Endothelial cell of hepatic sinusoid (primary cell): ENCODE measurements at regions not wholly inside any gene's neighbourhood (a gene's known extent, or its start where the extent isn't known, plus 50 kb on each side); places are given as distances from the start of the nearest gene placed in this dataset.
"Not testable (repeated sequence)": the region's sequence is repeated elsewhere in the genome, so short reads cannot be mapped to it uniquely, and the experiment has no call there.

Experiments used
- in situ Hi-C: cut with HindIII; loops from 2 replicates; pipeline ENCODE4 v1.10.0; 2017; ENCODE audit warnings: low sequenced_read_pairs

DNA sequence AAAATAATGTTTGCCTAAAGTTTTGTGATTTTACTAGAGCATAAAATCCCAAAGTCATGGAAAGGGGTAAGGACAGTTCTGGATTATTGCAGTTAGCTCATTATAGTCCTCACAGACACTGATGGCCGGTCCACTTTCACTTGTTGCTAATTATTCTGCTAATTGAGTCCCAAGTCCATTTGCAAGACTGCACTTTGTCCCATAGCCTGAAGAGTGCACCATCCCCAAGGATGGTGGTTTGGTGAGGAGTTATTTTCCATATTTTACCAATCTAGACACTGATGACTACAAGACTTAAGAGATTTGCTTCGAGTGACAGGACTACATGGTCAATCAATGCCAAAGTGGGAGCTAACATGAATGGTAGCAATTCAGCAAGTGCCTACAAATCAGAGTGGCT lies 181.8 kb upstream of the CACNA2D1 start:
- in situ Hi-C loops: no loop called here

DNA sequence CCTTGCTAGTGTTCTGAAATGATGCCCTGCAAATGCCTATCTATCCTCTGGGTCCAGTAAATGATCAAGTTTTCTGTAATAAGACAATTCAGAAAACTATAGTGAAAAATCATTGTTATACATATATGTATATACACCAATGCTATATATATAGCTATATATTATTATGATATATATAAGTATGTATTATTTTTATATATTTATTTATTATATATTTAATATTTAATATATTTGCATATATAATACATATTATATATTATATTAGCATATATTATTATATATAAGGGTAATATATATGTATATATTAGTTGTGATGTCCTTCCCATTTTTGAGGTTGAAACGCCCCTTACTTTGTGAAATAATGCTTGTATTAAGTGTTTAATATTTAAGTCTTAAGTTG lies 181.4 kb upstream of the CACNA2D1 start:
- in situ Hi-C loops: loop anchor here (25.0 kb wide), 1 partner anchor 1113 kb away; no protein-coding TSS in a partner anchor

DNA sequence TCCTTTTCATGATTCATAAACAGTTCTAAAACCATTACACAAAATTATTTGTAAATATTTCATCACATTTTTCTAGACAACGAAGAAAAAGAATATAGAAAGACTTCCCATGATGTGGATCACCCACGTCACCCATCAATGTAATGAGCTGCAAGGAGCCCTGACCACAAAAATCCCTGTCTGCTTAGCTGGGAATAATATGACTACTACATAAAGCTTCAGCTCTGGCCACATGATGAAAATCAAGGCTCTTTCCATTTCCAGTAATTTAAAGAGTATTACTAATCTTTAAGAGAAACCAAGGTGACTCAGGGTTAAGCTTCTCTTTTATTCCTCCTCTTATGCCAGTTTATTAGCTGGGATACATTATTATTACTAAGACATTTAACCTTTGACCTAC lies 180.8 kb upstream of the CACNA2D1 start:
- in situ Hi-C loops: loop anchor here (25.0 kb wide), 1 partner anchor 1112 kb away; no protein-coding TSS in a partner anchor

DNA sequence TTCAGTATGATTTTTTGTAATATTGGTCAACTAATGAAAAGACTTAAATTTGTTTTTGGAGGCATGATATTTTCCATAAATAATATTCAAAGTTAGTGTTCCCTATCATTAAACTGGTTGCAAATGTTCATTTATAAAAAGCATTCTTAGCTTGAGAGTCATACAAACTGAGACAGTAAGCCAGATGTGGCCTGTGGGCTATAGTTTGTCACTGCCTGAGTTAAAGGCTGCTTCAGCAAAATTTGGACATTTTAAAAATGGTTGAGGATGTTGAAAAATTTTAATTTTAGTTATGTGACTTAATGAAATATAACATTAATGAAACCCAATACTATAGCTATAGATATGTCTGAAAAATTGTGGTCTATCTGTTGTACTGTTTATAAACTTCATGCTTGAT lies 180.2 kb upstream of the CACNA2D1 start:
- in situ Hi-C loops: loop anchor here (25.0 kb wide), 1 partner anchor 1112 kb away; no protein-coding TSS in a partner anchor

DNA sequence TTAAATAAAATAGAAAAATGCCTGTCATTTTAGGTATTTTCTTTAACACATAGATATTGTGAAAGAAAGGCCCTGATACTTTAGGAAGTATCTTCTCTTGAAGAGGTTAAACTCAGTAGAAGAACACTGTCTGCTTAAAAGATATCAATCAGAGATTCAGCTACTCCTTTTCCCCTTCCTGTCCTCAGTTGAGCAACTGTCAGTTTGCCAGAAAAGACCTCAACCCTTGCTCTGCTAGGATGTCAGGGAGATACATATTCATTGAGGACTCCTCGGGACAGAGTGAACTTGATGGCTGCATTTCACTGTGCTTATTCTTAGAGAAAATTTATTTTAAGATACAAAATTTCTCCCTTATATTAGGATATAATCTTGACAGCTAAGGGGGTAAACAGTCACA lies 173.6 kb upstream of the CACNA2D1 start:
- in situ Hi-C loops: loop anchor here (25.0 kb wide), 1 partner anchor 1105 kb away; no protein-coding TSS in a partner anchor

DNA sequence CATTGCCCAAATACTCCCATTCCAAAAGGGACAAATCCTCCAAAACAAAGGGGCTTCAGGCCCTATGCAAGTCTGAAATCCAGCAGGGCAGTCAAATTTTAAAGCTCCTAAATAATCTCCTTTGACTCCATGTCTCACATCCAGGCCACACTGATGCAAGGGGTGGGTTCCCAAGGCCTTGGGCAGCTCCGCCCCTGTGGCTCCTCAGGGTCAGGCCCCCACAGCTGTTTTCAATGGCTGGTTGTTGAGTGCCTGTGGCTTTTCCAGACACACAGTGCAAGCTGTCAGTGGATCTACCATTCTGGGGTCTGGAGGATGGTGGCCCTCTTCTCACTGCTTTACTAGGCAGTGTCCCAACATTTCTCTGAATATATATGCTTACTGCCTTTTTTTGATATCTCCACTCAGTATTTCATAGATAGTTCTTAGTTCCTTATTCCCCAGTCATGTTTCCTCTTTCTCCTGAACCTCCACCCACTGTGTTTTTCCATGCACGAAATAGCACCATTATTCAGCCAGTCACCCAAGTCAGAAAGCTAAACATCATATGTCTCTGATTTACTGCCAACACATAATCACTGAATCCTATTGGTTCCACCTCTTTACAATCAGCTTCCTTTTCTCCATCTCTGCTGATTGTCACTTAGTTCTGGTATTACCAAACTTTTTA lies 172.6 kb upstream of the CACNA2D1 start:
- in situ Hi-C loops: loop anchor here (25.0 kb wide), 1 partner anchor 1104 kb away; no protein-coding TSS in a partner anchor

DNA sequence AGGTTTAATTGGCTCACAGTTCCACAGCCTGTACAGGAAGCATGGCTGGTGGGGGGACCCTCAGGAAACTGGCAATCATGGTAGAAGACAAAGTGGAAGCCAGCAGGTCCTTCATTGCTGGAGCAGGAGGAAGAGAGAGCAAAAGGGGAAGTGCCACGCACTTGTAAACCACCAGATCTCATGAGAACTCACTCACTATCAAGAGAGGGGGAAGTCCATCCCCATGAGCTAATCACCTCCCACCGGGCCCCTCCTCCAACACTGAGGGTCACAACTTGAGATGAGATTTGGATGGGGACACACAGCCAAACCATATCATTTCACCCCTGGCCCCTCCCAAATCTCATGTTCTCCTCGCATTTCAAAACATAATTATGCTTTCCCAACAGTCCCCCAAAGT lies 171.9 kb upstream of the CACNA2D1 start:
- in situ Hi-C loops: loop anchor here (25.0 kb wide), 1 partner anchor 1103 kb away; no protein-coding TSS in a partner anchor

DNA sequence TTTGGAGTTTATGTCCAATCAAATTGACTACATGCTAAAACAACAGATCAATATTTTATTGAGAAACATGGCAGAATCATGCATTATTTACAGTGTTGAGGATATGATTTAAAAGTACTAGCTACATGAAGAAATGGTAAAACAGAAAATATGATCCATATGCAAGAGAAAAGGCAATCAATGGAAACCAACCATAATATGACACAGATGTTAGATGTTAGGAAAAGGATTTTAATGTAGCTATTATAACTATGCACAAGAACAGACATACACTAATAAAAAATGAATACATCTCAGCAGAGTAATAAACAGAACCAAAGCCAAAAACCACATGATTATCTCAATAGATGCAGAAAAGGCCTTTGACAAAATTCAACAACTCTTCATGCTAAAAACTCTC lies 166.2 kb upstream of the CACNA2D1 start:
- in situ Hi-C loops: loop anchor here (25.0 kb wide), 1 partner anchor 1097 kb away; no protein-coding TSS in a partner anchor

DNA sequence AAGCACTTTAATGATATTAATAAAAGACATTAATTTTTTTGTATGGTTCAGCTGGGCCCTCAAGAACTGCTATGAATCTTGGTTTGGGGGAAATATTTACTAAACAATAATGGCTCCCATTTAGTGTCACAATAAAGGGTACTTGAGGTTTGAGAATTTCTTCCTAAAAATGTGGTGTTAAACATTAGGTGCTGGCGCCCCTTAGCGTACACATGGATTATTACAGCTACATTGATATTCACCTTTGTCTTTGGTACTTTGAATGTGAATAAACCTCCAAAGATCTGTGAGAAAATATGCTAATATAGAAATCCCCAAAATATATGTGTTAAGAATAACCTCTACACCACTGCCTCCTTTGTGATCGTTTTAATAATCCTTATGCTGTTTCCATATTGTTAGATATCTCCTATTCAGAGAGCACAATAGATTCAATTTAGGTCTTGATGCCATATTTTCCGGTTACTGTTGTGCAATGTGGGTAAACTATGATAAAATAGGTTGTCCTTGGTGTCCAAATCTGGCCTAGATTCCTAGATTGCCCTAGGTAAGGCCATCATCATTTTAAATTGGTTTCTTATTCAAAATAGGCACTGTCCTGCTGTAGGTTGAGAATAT lies 161.8 kb upstream of the CACNA2D1 start:
- in situ Hi-C loops: loop anchor here (25.0 kb wide), 1 partner anchor 1093 kb away; no protein-coding TSS in a partner anchor

DNA sequence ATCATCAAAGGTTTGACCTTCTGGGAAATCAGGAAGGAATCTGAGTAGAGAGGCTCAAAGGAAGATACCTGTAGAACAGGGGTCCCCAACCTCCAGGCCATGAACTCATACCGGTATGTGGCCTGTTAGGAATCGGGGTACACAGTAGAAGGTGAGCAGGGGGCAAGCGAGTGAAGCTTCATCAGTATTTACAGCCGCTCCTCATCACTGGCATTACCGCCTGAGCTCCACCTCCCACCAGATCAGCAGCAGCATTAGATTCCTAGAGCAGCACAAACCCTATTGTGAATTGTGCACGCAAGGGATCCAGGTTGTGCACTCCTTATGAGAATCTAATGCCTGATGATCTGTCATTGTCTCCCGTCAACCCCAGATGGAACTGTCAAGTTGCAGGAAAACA lies 158.5 kb upstream of the CACNA2D1 start:
- in situ Hi-C loops: loop anchor here (5.0 to 25.0 kb wide), 2 partner anchors 90 to 1090 kb away; no protein-coding TSS in a partner anchor

DNA sequence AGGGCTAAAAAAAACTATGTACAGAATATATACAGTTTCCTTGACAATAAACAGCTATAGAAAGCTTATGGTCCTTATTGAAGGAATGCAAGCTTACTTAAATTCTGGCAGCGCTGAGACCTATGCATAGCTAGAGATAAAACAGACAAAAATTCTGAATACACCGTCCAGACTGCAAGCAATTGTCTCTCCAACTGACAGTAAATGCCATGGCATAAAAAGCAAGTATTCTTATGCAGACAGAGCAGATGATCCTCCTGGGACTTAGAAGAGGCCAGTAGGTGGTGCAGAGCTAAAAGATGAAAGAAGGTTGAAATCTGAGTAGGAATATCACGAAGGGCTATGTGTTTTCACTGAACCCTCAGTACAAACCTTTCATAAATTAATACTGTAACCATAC lies 157.0 kb upstream of the CACNA2D1 start:
- in situ Hi-C loops: loop anchor here (5.0 to 25.0 kb wide), 2 partner anchors 88 to 1088 kb away; no protein-coding TSS in a partner anchor

DNA sequence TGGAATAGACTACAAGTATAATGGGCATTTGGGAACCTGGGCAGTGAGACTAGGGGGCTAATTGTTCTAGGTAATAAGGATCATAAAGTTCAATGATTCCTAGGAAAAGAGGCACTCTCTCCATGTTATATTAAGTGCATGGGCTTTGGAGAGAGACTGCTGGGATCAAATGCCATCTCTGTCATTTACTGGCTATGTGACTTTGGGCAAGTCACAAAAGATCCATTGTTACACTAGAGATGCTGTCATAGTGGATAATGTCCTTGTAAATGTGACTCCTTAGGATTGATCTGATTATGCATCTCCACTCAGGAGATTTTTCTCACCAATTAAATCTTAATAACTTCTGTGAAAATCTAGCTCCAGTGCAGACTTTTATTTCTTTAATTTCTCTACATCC lies 156.3 kb upstream of the CACNA2D1 start:
- in situ Hi-C loops: loop anchor here (5.0 to 25.0 kb wide), 2 partner anchors 88 to 1088 kb away; no protein-coding TSS in a partner anchor

DNA sequence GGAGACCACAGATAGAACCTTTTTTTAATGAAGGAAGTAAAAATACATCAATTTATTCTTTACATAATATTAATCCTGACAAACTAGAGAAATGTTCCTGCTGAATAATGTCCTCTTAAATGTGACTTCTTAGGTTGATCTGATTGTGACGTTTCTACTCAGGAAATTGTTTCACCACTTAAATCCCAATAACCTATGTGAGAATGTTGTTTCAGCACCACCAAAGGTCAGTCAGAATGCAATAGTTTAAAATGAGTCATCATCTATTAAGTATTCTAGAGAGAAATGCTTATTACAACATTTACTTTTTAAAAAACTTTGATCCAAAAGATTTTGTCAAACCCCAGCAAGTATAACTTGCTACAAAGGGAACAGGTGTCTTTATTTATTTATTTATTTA lies 155.4 kb upstream of the CACNA2D1 start:
- in situ Hi-C loops: no loop called here

DNA sequence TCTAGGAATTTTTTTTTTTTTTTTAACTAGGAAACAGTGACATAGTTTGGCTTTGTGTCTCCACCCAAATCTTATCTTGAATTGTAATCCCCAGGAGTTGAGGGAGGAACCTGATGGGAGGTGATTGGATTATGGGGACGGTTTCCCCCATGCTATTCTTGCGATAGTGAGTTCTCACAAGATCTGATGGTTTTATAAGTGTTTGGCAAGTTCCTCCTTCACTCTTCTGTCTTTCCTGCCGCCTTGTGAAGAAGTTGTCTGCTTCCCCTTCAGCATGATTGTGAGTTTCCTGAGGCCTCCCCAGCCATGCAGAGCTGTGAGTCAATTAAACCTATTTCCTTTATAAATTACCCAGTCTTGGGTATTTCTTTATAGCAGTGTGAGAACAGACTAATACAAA lies 152.2 kb upstream of the CACNA2D1 start:
- in situ Hi-C loops: not testable (repeated sequence)

DNA sequence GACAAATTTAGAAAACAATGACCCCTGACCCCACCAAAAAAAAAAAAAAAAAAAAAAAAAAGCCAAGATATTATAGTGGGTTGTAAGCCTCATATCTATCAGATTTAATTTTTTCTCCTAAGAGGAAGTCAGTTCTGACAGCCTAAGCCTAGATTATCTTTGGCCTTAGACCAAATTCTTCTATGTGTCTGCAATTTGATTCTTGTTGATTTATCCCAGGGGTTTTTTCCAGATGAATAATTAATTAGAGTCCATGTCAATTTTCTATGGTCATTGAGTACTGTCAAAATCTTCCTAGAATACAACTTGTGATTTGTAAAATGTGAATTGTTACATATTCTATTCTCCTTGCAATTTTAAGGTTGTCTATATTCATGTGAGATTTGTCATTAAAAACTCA lies 151.6 kb upstream of the CACNA2D1 start:
- in situ Hi-C loops: no loop called here

DNA sequence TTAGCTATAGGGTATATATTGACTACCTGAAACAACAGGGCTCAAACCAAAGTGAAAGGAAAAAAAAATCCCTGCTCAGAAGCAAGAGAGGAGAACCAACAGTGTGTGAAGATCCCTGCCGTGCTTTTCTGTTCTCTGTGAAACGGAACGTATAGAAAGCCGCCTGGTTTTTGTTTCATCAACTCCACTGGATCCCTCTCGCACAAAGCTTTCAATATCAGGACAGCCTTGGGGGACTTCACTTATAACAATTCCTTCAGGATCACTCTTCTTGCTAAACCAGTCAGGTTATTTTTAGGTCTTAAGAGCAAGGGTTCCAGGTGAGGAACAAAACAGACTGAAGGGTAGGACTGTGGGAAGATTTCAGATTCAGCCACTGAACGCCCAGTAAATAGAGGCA lies 151.1 kb upstream of the CACNA2D1 start:
- in situ Hi-C loops: no loop called here

DNA sequence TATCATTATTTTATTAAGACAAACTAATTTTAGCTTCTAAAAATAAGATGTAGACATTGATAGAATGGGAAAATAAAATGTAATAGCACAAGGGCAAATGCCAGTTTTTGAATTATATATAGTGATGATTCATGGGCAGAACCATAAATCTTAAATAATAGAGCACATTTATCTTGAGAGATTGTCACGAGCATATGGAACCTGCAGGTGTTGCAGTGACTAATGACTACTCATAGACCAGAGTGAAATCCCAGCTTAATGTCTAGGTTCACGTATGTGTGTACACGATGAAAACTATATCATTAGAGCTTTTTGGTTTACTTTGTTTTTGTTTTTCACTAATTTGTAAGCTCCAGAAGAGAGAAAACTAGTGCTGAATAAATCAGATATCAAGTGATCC lies 150.2 kb upstream of the CACNA2D1 start:
- in situ Hi-C loops: no loop called here

DNA sequence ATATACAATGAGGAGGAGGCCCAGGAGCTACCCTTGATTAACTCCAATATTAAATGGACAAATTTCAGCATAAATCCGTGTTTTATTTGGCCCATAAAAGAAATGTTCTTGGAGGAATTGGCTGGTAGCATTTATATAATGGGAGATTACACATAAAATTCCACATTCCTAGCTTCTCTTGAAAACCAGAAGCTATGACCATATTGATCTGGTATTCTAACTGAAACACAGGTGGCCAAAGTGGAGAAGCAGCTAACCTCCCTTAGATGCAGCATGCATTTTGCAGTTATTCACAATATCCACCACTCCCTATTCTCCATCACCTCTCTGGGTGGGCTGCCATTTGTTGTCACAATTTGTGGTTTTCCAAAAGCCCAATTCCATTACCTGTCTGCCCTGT lies 148.8 kb upstream of the CACNA2D1 start:
- in situ Hi-C loops: no loop called here

DNA sequence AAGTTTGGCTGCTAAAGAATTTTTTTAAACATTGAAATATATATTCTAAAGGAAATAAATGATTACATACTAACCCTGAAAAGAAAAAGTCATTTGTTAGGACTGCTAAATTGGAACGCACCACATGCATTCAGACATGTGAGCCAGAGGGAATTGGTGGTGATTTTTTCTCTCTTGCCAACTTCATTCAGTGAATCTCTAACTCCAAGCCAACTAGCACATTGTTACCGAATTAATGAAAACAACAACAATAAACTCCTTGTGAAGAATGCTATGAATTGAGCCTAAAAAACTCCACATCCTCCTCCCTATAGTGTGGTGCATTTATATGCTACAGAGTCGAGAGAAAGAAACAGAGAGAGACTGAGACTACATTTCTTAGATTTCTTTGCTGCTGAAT lies 135.5 kb upstream of the CACNA2D1 start:
- in situ Hi-C loops: no loop called here

DNA sequence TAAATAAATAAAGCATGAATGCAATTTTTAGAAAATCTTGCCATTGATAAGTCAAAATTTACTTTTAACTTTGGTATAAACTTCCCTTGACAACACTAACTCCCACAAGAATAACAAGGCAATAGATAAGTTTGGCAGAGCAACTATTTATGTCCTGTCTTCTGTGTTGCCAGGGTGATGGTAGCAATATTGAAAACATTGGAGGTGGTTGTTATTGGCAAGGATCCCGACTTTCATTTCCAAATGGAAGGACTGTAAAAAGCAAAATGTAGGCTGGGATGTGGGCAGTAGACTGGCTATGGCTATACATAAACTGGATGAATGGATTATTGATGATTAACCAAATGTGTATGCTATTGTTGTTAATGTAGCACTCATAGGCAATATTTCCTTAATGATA lies 134.9 kb upstream of the CACNA2D1 start:
- in situ Hi-C loops: no loop called here

DNA sequence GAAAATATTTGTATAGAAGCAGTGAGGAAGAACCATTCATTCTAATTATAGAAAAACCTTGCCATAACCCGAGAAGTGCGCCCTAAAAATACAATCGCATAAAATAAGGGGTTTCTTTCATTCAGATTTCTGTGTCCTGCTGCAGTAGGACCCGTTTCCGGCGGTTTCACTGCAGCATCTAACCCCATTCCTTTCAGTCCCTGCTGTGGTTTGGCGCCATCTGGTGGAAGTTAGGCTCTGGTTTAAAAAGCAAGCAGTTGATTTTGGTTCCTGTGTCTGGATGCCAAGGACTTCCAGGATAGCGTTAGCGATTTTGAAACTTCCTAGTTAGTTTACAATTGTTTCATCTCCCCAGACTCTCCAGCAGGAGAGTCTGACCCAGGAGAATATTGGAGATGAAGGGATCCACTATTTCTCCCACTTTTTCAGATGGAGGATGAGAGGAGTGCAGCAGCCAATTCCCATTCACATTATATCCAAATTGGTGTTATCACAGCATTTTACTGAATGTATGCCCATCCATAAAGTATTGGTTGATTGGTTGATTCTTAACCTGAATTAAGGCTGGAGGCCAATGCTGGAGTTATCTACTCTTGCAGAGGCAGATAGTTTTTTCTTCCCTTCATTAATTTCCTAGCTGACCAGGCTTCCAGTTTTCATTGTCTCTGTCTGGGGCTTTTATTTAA lies 128.8 kb upstream of the CACNA2D1 start:
- in situ Hi-C loops: no loop called here
